ENCODE measurements at regions not wholly inside any gene's neighbourhood (a gene's known extent, or its start where the extent isn't known, plus 50 kb on each side); places are given as distances from the start of the nearest gene placed in this dataset.

GRCh38 chr7:16271355-16271915, 149.9 kb downstream of the CRPPA start:
- TF ChIP-seq, protein P1, sequence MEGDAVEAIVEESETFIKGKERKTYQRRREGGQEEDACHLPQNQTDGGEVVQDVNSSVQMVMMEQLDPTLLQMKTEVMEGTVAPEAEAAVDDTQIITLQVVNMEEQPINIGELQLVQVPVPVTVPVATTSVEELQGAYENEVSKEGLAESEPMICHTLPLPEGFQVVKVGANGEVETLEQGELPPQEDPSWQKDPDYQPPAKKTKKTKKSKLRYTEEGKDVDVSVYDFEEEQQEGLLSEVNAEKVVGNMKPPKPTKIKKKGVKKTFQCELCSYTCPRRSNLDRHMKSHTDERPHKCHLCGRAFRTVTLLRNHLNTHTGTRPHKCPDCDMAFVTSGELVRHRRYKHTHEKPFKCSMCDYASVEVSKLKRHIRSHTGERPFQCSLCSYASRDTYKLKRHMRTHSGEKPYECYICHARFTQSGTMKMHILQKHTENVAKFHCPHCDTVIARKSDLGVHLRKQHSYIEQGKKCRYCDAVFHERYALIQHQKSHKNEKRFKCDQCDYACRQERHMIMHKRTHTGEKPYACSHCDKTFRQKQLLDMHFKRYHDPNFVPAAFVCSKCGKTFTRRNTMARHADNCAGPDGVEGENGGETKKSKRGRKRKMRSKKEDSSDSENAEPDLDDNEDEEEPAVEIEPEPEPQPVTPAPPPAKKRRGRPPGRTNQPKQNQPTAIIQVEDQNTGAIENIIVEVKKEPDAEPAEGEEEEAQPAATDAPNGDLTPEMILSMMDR (IDR thresholded peaks at IDR 0.05), result no peak
- no peak for TF ChIP-seq POLR2A (IDR thresholded peaks at IDR 0.05)
